ENCODE measurements at regions not wholly inside any gene's neighbourhood (a gene's known extent, or its start where the extent isn't known, plus 50 kb on each side); places are given as distances from the start of the nearest gene placed in this dataset.

DNA sequence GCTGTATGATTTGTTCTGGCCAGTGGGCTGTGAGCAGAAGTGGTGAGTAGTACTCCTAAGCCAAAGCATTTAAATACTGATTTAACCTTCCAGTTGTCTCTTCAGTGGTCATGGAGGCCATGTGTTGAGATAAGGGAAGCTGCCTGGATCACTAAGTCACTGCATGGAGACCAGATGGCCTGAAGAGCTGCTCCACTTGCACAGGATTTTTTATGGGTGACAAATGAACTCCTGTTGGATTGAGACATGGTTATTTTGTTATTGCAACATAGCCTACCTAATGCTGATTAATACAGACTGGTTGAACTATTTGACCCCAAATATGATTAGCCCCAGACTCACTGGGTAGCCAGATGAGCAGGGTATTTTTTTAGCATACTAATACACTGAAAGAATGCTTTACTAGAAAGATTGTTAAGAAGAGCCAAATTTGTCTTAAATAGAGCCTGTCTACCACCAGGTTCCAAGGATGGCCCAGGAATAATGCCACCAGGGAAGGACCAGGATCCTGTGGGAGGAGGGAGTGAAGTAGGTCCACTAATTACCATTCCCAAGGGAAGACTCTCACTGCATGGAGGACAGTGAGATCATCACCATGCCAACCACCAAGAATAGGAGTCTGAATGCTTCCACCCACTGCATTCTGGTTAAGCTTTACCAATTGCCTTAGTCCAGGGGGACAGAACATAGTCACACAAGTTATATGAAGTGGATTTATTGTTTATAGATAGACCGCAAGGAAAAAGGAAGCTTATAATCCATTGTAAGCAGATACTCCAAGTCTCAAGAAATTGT lies 187.4 kb upstream of the IRX6 start:
- TF ChIP-seq CTCF (IDR thresholded peaks at IDR 0.05; ENCODE audit: low read depth, low read length) = no peak
- no peak for TF ChIP-seq POLR2A (IDR thresholded peaks at IDR 0.05; ENCODE audit: extremely low read depth, insufficient read length)
- TF ChIP-seq MYC (IDR thresholded peaks at IDR 0.05; ENCODE audit: low read depth, low read length) = no peak
- TF ChIP-seq, protein P1, sequence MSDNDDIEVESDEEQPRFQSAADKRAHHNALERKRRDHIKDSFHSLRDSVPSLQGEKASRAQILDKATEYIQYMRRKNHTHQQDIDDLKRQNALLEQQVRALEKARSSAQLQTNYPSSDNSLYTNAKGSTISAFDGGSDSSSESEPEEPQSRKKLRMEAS (IDR thresholded peaks at IDR 0.05; ENCODE audit: low read depth, low read length) = no peak

Data from NB4 (cell line).